ENCODE measurements at regions not wholly inside any gene's neighbourhood (a gene's known extent, or its start where the extent isn't known, plus 50 kb on each side); places are given as distances from the start of the nearest gene placed in this dataset.

DNA sequence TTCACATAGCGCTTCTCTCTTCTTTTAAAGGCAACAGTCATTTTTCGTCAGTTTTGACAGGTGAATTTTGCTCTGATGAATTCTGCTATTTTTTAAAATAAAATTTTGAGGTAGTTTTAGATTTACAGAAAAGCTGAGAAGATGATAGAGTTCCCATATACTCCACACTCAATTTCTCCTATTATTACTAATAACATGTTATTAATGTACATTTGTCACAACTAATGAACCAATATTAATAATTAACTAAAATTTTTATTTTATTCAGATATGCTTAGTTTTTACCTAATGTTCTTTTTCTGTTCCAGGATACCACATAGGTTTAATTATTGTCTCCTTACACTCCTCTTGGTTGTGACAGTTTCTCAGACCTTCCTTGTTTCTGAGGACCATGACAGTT, 197.0 kb downstream of the ZC3H11B start:
- Histone ChIP-seq H4K20me1 (ENCODE audit: low read depth, low read length) (no peaks in the 10 kb centered on the region), H2AFZ (ENCODE audit: low read depth, low read length, severe bottlenecking) (no peak overlapping the region), H3K79me2 (ENCODE audit: insufficient read depth, low read length) (no peaks in the 10 kb centered on the region), H3F3A (ENCODE audit: insufficient read depth) (no peaks in the 10 kb centered on the region), H3K4me2 (ENCODE audit: low read depth, low read length, poor library complexity, severe bottlenecking) (no peak overlapping the region), H3K9me2 (replicated peaks; ENCODE audit: insufficient read depth, low read length) (no peaks in the 10 kb centered on the region), H3K27ac (ENCODE audit: low read depth, low read length) (no peak overlapping the region), H3K9ac (ENCODE audit: low read length) (no peak overlapping the region), H3K9me3 (ENCODE audit: insufficient read depth, low read length) (no peaks in the 10 kb centered on the region), H3K27me3 (ENCODE audit: low read length) (no peaks in the 10 kb centered on the region), H3K4me3 (ENCODE audit: insufficient read depth, low read length, poor library complexity, severe bottlenecking) (no peak overlapping the region), H3K36me3 (ENCODE audit: low read length) (no peaks in the 10 kb centered on the region)
- TF ChIP-seq, protein P1, sequence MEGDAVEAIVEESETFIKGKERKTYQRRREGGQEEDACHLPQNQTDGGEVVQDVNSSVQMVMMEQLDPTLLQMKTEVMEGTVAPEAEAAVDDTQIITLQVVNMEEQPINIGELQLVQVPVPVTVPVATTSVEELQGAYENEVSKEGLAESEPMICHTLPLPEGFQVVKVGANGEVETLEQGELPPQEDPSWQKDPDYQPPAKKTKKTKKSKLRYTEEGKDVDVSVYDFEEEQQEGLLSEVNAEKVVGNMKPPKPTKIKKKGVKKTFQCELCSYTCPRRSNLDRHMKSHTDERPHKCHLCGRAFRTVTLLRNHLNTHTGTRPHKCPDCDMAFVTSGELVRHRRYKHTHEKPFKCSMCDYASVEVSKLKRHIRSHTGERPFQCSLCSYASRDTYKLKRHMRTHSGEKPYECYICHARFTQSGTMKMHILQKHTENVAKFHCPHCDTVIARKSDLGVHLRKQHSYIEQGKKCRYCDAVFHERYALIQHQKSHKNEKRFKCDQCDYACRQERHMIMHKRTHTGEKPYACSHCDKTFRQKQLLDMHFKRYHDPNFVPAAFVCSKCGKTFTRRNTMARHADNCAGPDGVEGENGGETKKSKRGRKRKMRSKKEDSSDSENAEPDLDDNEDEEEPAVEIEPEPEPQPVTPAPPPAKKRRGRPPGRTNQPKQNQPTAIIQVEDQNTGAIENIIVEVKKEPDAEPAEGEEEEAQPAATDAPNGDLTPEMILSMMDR (IDR thresholded peaks at IDR 0.05; ENCODE audit: insufficient read depth, low read length, poor library complexity, severe bottlenecking), result no peak
- TF ChIP-seq EZH2phosphoT487 (conservative IDR thresholded peaks at IDR 0.05; ENCODE audit: low read length), result no peak

DNA sequence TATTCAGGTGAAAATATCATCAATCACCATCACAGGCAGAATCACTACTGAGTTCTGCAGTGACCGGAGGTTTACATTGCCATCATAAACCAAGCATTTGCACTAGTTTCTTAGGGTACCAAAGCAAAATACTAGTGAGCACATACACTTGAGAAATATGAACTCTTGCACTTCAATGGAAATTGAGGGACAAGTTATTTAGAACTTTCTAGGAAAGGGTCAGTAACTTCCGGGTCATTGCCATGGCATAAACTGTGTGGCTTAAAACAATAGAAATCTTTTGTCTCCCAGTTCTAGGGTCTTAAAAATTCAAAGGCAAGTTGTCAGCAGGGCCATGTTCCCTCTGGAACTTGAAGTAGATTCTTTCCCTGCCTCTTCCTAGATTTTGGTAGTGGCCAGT, 197.5 kb downstream of the ZC3H11B start:
- Histone ChIP-seq H2AFZ (ENCODE audit: low read depth, low read length, severe bottlenecking) (no peak overlapping the region), H3K27me3 (ENCODE audit: low read length) (no peaks in the 10 kb centered on the region), H3K9me2 (replicated peaks; ENCODE audit: insufficient read depth, low read length) (no peaks in the 10 kb centered on the region), H3K9ac (ENCODE audit: low read length) (no peak overlapping the region), H3K4me3 (ENCODE audit: insufficient read depth, low read length, poor library complexity, severe bottlenecking) (no peak overlapping the region), H3F3A (ENCODE audit: insufficient read depth) (no peaks in the 10 kb centered on the region), H4K20me1 (ENCODE audit: low read depth, low read length) (no peaks in the 10 kb centered on the region), H3K27ac (ENCODE audit: low read depth, low read length) (no peak overlapping the region), H3K79me2 (ENCODE audit: insufficient read depth, low read length) (no peaks in the 10 kb centered on the region), H3K36me3 (ENCODE audit: low read length) (no peaks in the 10 kb centered on the region), H3K4me2 (ENCODE audit: low read depth, low read length, poor library complexity, severe bottlenecking) (no peak overlapping the region), H3K9me3 (ENCODE audit: insufficient read depth, low read length) (no peaks in the 10 kb centered on the region)
- TF ChIP-seq, protein P1 (IDR thresholded peaks at IDR 0.05; ENCODE audit: insufficient read depth, low read length, poor library complexity, severe bottlenecking), result no peak
- no peak for TF ChIP-seq EZH2phosphoT487 (conservative IDR thresholded peaks at IDR 0.05; ENCODE audit: low read length)

DNA sequence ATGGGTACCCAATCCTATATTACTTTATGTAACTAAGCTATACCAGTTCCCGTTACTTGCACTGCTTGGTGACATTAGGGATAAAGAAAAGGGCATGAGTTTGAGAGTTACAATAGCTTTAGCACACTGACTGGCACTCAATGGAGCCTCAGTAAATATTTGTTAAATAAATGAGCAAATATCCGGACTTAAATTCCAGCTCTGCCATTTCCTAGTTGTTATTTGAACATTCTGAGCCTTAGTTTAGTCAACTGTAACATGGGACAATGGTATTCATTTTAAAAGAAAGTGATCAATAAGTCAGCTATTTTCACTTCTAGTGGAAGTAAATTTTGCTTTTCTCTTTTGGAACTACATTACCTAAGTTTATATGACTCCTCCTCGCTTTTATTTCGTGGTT, 198.7 kb downstream of the ZC3H11B start:
- H3K9me3 ChIP-seq (ENCODE audit: insufficient read depth, low read length), result no peaks in the 10 kb centered on the region
- no peak overlapping the region for H3K27ac ChIP-seq (ENCODE audit: low read depth, low read length)
- TF ChIP-seq, protein P1 (IDR thresholded peaks at IDR 0.05; ENCODE audit: insufficient read depth, low read length, poor library complexity, severe bottlenecking), result no peak
- TF ChIP-seq EZH2phosphoT487 (conservative IDR thresholded peaks at IDR 0.05; ENCODE audit: low read length), result no peak
- no peaks in the 10 kb centered on the region for H3K27me3 ChIP-seq (ENCODE audit: low read length)
- no peak overlapping the region for H2AFZ ChIP-seq (ENCODE audit: low read depth, low read length, severe bottlenecking)
- H4K20me1 ChIP-seq (ENCODE audit: low read depth, low read length), result no peaks in the 10 kb centered on the region
- H3K4me2 ChIP-seq (ENCODE audit: low read depth, low read length, poor library complexity, severe bottlenecking), result no peak overlapping the region
- no peaks in the 10 kb centered on the region for H3K9me2 ChIP-seq (replicated peaks; ENCODE audit: insufficient read depth, low read length)
- no peaks in the 10 kb centered on the region for H3K36me3 ChIP-seq (ENCODE audit: low read length)
- H3F3A ChIP-seq (ENCODE audit: insufficient read depth), result no peaks in the 10 kb centered on the region
- H3K4me3 ChIP-seq (ENCODE audit: insufficient read depth, low read length, poor library complexity, severe bottlenecking), result no peak overlapping the region
- no peak overlapping the region for H3K9ac ChIP-seq (ENCODE audit: low read length)
- no peaks in the 10 kb centered on the region for H3K79me2 ChIP-seq (ENCODE audit: insufficient read depth, low read length)
